Right atrium auricular region (tissue), 2 donors: ENCODE measurements at regions not wholly inside any gene's neighbourhood (a gene's known extent, or its start where the extent isn't known, plus 50 kb on each side); places are given as distances from the start of the nearest gene placed in this dataset.
"Not testable (repeated sequence)": the region's sequence is repeated elsewhere in the genome, so short reads cannot be mapped to it uniquely, and the experiment has no call there.

Experiments used
- DNase-seq: peaks from one replicate; pipeline ENCODE4 v3.0.0-alpha.2; 2019; ENCODE audit warnings: low spot score
- H3K27ac ChIP-seq, 2 donors: fragments of 200-600 bp; sonication (generic); 1 replicate in 1 of 2; 2 replicates in 1 of 2; pipeline ENCODE4 v1.5.1; 2016 to 2019
- H3K27me3 ChIP-seq, 2 donors: fragments of 200-600 bp; sonication (generic); one replicate each; pipeline versions ENCODE4 v1.5.1 to v1.6.0; 2017 to 2019
- H3K36me3 ChIP-seq: fragments of 200-600 bp; sonication (generic); one replicate; pipeline ENCODE4 v1.5.1; 2016
- H3K4me1 ChIP-seq, 2 donors: fragments of 200-600 bp; sonication (generic); one replicate each; pipeline versions ENCODE4 v1.5.1 to v1.6.0; 2017 to 2019
- H3K4me3 ChIP-seq, 2 donors: fragments of 200-600 bp; sonication (generic); 1 replicate in 1 of 2; 2 replicates in 1 of 2; pipeline ENCODE4 v1.5.1; 2017 to 2019; ENCODE audit warnings: mild to moderate bottlenecking in 1 of 2, moderate library complexity in 1 of 2
- H3K9me3 ChIP-seq, 2 donors: fragments of 200-600 bp; sonication (generic); one replicate each; pipeline ENCODE4 v1.5.1; 2019
- CTCF ChIP-seq, 2 donors: fragments of 200-600 bp; sonication (generic); IDR thresholded peaks; one replicate each; pipeline ENCODE4 v1.5.1; 2019; ENCODE audit warnings: antibody characterized with exemption in 2 of 2

GRCh38 chrX:18031726-18032375, 170.8 kb upstream of the RAI2 start:
- Histone ChIP-seq H3K27me3 (no peaks in the 10 kb centered on the region), H3K36me3 (no peaks in the 10 kb centered on the region), H3K9me3 (no peaks in the 10 kb centered on the region), H3K27ac (no peak overlapping the region), H3K4me1 (no peaks in the 10 kb centered on the region), H3K4me3 (no peak overlapping the region)
- DNase-seq: no peak
- no peak for TF ChIP-seq CTCF (IDR thresholded peaks at IDR 0.05)

GRCh38 chrX:18030656-18031055, 169.6 kb upstream of the RAI2 start:
- H3K9me3 ChIP-seq, DNase-seq, H3K27me3 ChIP-seq, H3K27ac ChIP-seq, H3K4me3 ChIP-seq, H3K36me3 ChIP-seq, H3K4me1 ChIP-seq: not testable (repeated sequence)

DNA sequence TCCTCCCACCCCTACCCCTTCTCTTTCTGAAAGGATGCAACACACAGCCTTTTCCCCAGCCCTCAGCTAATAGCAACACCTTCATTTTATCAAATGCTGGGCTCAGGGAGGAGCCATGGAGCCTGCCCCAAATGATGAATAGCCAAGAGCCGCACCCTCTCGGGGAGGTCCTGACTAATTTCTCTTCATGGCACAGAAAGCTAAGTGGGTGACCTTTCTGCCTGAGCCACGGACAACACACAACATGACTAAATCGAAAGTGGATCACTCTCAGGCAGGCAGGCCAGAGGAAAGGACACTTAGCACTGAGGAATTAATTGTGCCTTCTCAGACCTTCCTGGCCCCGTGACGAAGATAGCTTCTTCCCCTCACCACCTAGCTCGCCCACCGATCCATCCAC, 165.1 kb upstream of the RAI2 start:
- Histone ChIP-seq H3K4me1 (no peaks in the 10 kb centered on the region), H3K27me3 (no peaks in the 10 kb centered on the region), H3K4me3 (no peak overlapping the region), H3K36me3 (no peaks in the 10 kb centered on the region), H3K27ac (peak overlapping the region in 1 of 2 donors; percentile 27), H3K9me3 (no peaks in the 10 kb centered on the region)
- no peak for TF ChIP-seq CTCF (IDR thresholded peaks at IDR 0.05)
- DNase-seq: no peak

DNA sequence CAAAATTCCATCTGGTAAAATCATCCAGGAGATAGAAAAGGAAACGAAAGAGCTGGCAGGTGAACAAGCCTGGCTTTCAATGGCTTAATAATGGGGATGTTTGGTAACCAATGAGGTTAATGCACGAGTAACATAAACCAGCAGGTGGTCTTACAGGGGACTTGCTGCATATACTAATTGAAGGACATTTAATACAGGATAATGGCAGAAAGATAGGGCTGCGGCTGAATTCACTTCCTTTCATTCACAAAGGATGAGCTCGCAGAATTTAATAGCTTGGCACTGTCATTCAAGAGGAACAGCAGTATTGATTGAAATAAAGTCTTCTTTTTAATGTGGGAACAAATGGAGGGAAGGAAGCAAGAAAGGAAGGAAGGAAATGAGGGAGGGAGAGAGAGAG, 156.3 kb upstream of the RAI2 start:
- TF ChIP-seq CTCF (IDR thresholded peaks at IDR 0.05): no peak
- Histone ChIP-seq H3K4me3 (no peak overlapping the region), H3K27me3 (no peaks in the 10 kb centered on the region), H3K9me3 (no peaks in the 10 kb centered on the region), H3K4me1 (no peaks in the 10 kb centered on the region), H3K27ac (no peak overlapping the region), H3K36me3 (no peaks in the 10 kb centered on the region)
- no peak for DNase-seq

- no peak for TF ChIP-seq CTCF (IDR thresholded peaks at IDR 0.05)
- no peak overlapping the region for H3K4me3 ChIP-seq
- no peaks in the 10 kb centered on the region for H3K36me3 ChIP-seq
- no peak overlapping the region for H3K27ac ChIP-seq
- H3K9me3 ChIP-seq: no peaks in the 10 kb centered on the region
- no peak for DNase-seq
- no peaks in the 10 kb centered on the region for H3K4me1 ChIP-seq
- no peaks in the 10 kb centered on the region for H3K27me3 ChIP-seq
Observed at GRCh38 chrX:18016941-18017340, 155.8 kb upstream of the RAI2 start.

GRCh38 chrX:18010253-18010652, 149.2 kb upstream of the RAI2 start:
- Histone ChIP-seq H3K4me1 (no peaks in the 10 kb centered on the region), H3K27ac (no peak overlapping the region), H3K36me3 (no peaks in the 10 kb centered on the region), H3K4me3 (no peak overlapping the region), H3K9me3 (no peaks in the 10 kb centered on the region), H3K27me3 (no peaks in the 10 kb centered on the region)
- no peak for DNase-seq
- no peak for TF ChIP-seq CTCF (IDR thresholded peaks at IDR 0.05)
